ENCODE measurements at regions not wholly inside any gene's neighbourhood (a gene's known extent, or its start where the extent isn't known, plus 50 kb on each side); places are given as distances from the start of the nearest gene placed in this dataset.

- no peak for DNase-seq
- intact Hi-C loops (cut with DNase I; ENCODE audit: low total_unique reads), result no loop called here
- H3K27me3 ChIP-seq, result no peaks in the 10 kb centered on the region
These were observed 485.8 kb upstream of the MGMT start for GRCh38 chr10:128981251-128981650.

GRCh38 chr10:128981881-128982615 lies 485.0 kb upstream of the MGMT start:
- intact Hi-C loops (cut with DNase I; ENCODE audit: low total_unique reads), result no loop called here
- DNase-seq, result no peak

More at GRCh38 chr10:128981251-128981650, 485.8 kb upstream of the MGMT start:
- no peaks in the 10 kb centered on the region for H3K36me3 ChIP-seq
- no peak overlapping the region for H3K27ac ChIP-seq
- no peaks in the 10 kb centered on the region for H3K9me3 ChIP-seq
- TF ChIP-seq POLR2A (IDR thresholded peaks at IDR 0.05), result no peak
- H3K4me1 ChIP-seq, result no peaks in the 10 kb centered on the region
- H3K4me3 ChIP-seq, result no peak overlapping the region

GRCh38 chr10:128982616-128982915 lies 484.5 kb upstream of the MGMT start:
- no peaks in the 10 kb centered on the region for H3K36me3 ChIP-seq
- TF ChIP-seq POLR2A (IDR thresholded peaks at IDR 0.05), result no peak
- no peak for DNase-seq
- H3K4me3 ChIP-seq, result no peak overlapping the region
- H3K4me1 ChIP-seq, result no peaks in the 10 kb centered on the region
- no peak overlapping the region for H3K27ac ChIP-seq
- intact Hi-C loops (cut with DNase I; ENCODE audit: low total_unique reads), result no loop called here
- H3K27me3 ChIP-seq, result no peaks in the 10 kb centered on the region
- H3K9me3 ChIP-seq, result no peaks in the 10 kb centered on the region

More at GRCh38 chr10:128981881-128982615, 485.0 kb upstream of the MGMT start:
- no peaks in the 10 kb centered on the region for H3K36me3 ChIP-seq
- H3K27me3 ChIP-seq, result no peaks in the 10 kb centered on the region
- no peak overlapping the region for H3K27ac ChIP-seq
- H3K4me3 ChIP-seq, result no peak overlapping the region
- H3K4me1 ChIP-seq, result no peaks in the 10 kb centered on the region
- TF ChIP-seq POLR2A (IDR thresholded peaks at IDR 0.05) (no peak), CTCF (IDR thresholded peaks at IDR 0.05) (no peak)
- no peaks in the 10 kb centered on the region for H3K9me3 ChIP-seq

- no peaks in the 10 kb centered on the region for H3K4me1 ChIP-seq
- H3K36me3 ChIP-seq, result no peaks in the 10 kb centered on the region
- H3K9me3 ChIP-seq, result no peaks in the 10 kb centered on the region
- H3K27me3 ChIP-seq, result no peaks in the 10 kb centered on the region
- H3K4me3 ChIP-seq, result no peak overlapping the region
- no peak for DNase-seq
- H3K27ac ChIP-seq, result no peak overlapping the region
- no peak for TF ChIP-seq CTCF (IDR thresholded peaks at IDR 0.05)
- no peak for TF ChIP-seq POLR2A (IDR thresholded peaks at IDR 0.05)
- intact Hi-C loops (cut with DNase I; ENCODE audit: low total_unique reads), result no loop called here
These were observed 482.0 kb upstream of the MGMT start for GRCh38 chr10:128985036-128985435.

- H3K27ac ChIP-seq, result no peak overlapping the region
- intact Hi-C loops (cut with DNase I; ENCODE audit: low total_unique reads), result no loop called here
- DNase-seq, result no peak
These were observed 476.1 kb upstream of the MGMT start for GRCh38 chr10:128990986-128991385.

GRCh38 chr10:128992770-128993169 lies 474.3 kb upstream of the MGMT start:
- intact Hi-C loops (cut with DNase I; ENCODE audit: low total_unique reads), result no loop called here
- no peak for DNase-seq
- Histone ChIP-seq H3K9me3 (no peaks in the 10 kb centered on the region), H3K4me1 (no peaks in the 10 kb centered on the region), H3K27ac (no peak overlapping the region), H3K36me3 (no peaks in the 10 kb centered on the region), H3K27me3 (no peaks in the 10 kb centered on the region), H3K4me3 (no peak overlapping the region)
- TF ChIP-seq POLR2A (IDR thresholded peaks at IDR 0.05) (no peak), CTCF (IDR thresholded peaks at IDR 0.05) (no peak)

More at GRCh38 chr10:128990986-128991385, 476.1 kb upstream of the MGMT start:
- Histone ChIP-seq H3K4me1 (no peaks in the 10 kb centered on the region), H3K36me3 (no peaks in the 10 kb centered on the region), H3K4me3 (no peak overlapping the region), H3K9me3 (no peaks in the 10 kb centered on the region), H3K27me3 (no peaks in the 10 kb centered on the region)
- TF ChIP-seq POLR2A (IDR thresholded peaks at IDR 0.05), result no peak
- TF ChIP-seq CTCF (IDR thresholded peaks at IDR 0.05), result no peak

Data from uterus (tissue), 3 donors.